ENCODE measurements at regions not wholly inside any gene's neighbourhood (a gene's known extent, or its start where the extent isn't known, plus 50 kb on each side); places are given as distances from the start of the nearest gene placed in this dataset.

DNA sequence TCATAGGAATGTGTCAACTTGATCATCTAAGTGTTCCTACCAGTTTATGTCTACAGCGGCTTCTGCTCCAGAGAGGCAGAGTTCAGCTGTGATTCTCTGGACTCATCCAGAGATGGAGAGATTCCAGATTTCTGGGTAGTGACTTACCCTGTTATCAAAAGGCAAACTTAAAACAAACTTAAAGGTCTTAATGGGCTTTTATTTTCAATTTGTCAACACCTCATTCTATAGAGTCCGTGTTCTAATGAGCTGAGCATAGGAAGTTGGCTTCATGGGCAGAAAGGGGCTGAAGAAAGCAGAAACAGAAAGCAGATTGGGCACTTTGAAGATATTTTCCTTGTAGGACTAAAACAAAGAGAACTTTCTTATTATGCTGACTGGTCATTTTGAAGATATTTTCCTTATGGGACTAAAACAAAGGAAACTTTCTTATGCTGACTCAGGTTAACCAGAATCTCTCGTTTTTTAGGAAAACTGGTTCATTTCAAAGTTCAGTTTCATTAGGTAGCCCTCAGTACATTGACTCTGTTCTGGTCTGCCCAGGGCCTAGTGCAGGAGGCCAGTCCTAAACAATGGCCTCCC lies 185.1 kb downstream of the CDH26 start:
- Histone ChIP-seq H3K9me3 (ENCODE audit: insufficient read depth, low read length) (no peaks in the 10 kb centered on the region), H3K27me3 (ENCODE audit: low read length) (no peaks in the 10 kb centered on the region), H3K4me2 (ENCODE audit: low read depth, low read length, poor library complexity, severe bottlenecking) (no peak overlapping the region), H3K79me2 (ENCODE audit: insufficient read depth, low read length) (no peaks in the 10 kb centered on the region), H3K27ac (ENCODE audit: low read depth, low read length) (no peak overlapping the region), H3K36me3 (ENCODE audit: low read length) (no peaks in the 10 kb centered on the region), H3K9ac (ENCODE audit: low read length) (no peak overlapping the region), H3K9me2 (replicated peaks; ENCODE audit: insufficient read depth, low read length) (no peaks in the 10 kb centered on the region), H3F3A (ENCODE audit: insufficient read depth) (no peaks in the 10 kb centered on the region), H4K20me1 (ENCODE audit: low read depth, low read length) (no peaks in the 10 kb centered on the region), H3K4me3 (ENCODE audit: insufficient read depth, low read length, poor library complexity, severe bottlenecking) (no peak overlapping the region), H2AFZ (ENCODE audit: low read depth, low read length, severe bottlenecking) (no peak overlapping the region)
- TF ChIP-seq EZH2phosphoT487 (conservative IDR thresholded peaks at IDR 0.05; ENCODE audit: low read length) = no peak
- TF ChIP-seq, protein P1, sequence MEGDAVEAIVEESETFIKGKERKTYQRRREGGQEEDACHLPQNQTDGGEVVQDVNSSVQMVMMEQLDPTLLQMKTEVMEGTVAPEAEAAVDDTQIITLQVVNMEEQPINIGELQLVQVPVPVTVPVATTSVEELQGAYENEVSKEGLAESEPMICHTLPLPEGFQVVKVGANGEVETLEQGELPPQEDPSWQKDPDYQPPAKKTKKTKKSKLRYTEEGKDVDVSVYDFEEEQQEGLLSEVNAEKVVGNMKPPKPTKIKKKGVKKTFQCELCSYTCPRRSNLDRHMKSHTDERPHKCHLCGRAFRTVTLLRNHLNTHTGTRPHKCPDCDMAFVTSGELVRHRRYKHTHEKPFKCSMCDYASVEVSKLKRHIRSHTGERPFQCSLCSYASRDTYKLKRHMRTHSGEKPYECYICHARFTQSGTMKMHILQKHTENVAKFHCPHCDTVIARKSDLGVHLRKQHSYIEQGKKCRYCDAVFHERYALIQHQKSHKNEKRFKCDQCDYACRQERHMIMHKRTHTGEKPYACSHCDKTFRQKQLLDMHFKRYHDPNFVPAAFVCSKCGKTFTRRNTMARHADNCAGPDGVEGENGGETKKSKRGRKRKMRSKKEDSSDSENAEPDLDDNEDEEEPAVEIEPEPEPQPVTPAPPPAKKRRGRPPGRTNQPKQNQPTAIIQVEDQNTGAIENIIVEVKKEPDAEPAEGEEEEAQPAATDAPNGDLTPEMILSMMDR (IDR thresholded peaks at IDR 0.05; ENCODE audit: insufficient read depth, low read length, poor library complexity, severe bottlenecking) = no peak

DNA sequence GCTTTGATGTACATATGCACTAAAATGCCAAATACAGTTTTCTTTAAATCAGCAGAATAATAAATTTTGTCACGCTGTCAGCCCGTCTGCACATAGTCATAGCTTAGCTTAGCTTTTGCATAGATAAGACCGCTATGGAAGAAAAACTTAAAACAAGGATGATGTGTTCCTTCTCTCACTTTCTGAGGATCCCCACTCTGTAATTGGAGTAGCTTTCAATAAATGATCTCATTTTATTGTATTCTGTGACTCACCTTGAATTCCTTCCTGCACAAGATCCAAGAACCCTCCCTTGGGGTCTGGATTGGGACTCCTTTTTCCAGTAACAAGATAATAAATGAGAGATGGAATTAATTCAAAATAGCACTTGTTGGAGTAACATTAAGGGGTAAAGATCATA lies 186.2 kb downstream of the CDH26 start:
- Histone ChIP-seq H3K27me3 (ENCODE audit: low read length) (no peaks in the 10 kb centered on the region), H3K4me3 (ENCODE audit: insufficient read depth, low read length, poor library complexity, severe bottlenecking) (no peak overlapping the region), H3K4me2 (ENCODE audit: low read depth, low read length, poor library complexity, severe bottlenecking) (no peak overlapping the region), H3F3A (ENCODE audit: insufficient read depth) (no peaks in the 10 kb centered on the region), H3K9me2 (replicated peaks; ENCODE audit: insufficient read depth, low read length) (no peaks in the 10 kb centered on the region), H4K20me1 (ENCODE audit: low read depth, low read length) (no peaks in the 10 kb centered on the region), H3K27ac (ENCODE audit: low read depth, low read length) (no peak overlapping the region), H3K36me3 (ENCODE audit: low read length) (no peaks in the 10 kb centered on the region), H3K79me2 (ENCODE audit: insufficient read depth, low read length) (no peaks in the 10 kb centered on the region), H2AFZ (ENCODE audit: low read depth, low read length, severe bottlenecking) (no peak overlapping the region), H3K9ac (ENCODE audit: low read length) (no peak overlapping the region), H3K9me3 (ENCODE audit: insufficient read depth, low read length) (no peaks in the 10 kb centered on the region)
- TF ChIP-seq EZH2phosphoT487 (conservative IDR thresholded peaks at IDR 0.05; ENCODE audit: low read length) = no peak
- TF ChIP-seq, protein P1 (IDR thresholded peaks at IDR 0.05; ENCODE audit: insufficient read depth, low read length, poor library complexity, severe bottlenecking) = no peak

DNA sequence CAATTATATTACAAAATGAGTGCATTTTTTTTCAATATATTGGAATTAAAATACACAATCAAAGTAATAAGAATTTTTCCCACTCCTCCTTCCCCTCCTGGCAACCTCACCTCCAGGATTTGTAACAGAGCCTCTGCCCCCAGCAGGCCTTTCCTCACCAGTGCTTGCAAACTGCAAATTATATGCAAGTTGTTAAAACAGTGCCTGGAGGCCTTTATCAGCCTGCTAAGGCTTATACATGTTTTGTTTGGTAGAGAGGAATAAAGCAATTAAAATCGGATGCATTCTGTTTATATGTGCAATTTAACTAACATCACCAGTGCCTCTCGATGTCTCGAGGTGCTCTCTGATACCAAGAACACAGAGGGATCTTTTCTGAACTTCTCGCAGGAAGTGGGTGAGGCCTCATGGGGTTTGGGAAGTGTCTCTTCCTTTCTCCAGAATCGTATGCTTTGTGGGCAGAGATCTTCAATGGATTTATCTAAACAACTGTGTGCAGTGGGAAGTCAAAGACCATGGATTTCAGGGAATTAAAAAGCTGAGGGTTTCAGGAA lies 186.8 kb downstream of the CDH26 start:
- no peak overlapping the region for H2AFZ ChIP-seq (ENCODE audit: low read depth, low read length, severe bottlenecking)
- no peaks in the 10 kb centered on the region for H3K36me3 ChIP-seq (ENCODE audit: low read length)
- H3K9me3 ChIP-seq (ENCODE audit: insufficient read depth, low read length) = no peaks in the 10 kb centered on the region
- H3K27me3 ChIP-seq (ENCODE audit: low read length) = no peaks in the 10 kb centered on the region
- H3K79me2 ChIP-seq (ENCODE audit: insufficient read depth, low read length) = no peaks in the 10 kb centered on the region
- no peak overlapping the region for H3K9ac ChIP-seq (ENCODE audit: low read length)
- H3K4me3 ChIP-seq (ENCODE audit: insufficient read depth, low read length, poor library complexity, severe bottlenecking) = no peak overlapping the region
- H3F3A ChIP-seq (ENCODE audit: insufficient read depth) = no peaks in the 10 kb centered on the region
- no peak overlapping the region for H3K27ac ChIP-seq (ENCODE audit: low read depth, low read length)
- no peaks in the 10 kb centered on the region for H3K9me2 ChIP-seq (replicated peaks; ENCODE audit: insufficient read depth, low read length)
- no peak for TF ChIP-seq EZH2phosphoT487 (conservative IDR thresholded peaks at IDR 0.05; ENCODE audit: low read length)
- TF ChIP-seq, protein P1 (IDR thresholded peaks at IDR 0.05; ENCODE audit: insufficient read depth, low read length, poor library complexity, severe bottlenecking) = no peak
- H4K20me1 ChIP-seq (ENCODE audit: low read depth, low read length) = no peaks in the 10 kb centered on the region
- no peak overlapping the region for H3K4me2 ChIP-seq (ENCODE audit: low read depth, low read length, poor library complexity, severe bottlenecking)
